ENCODE measurements at regions not wholly inside any gene's neighbourhood (a gene's known extent, or its start where the extent isn't known, plus 50 kb on each side); places are given as distances from the start of the nearest gene placed in this dataset.

DNA sequence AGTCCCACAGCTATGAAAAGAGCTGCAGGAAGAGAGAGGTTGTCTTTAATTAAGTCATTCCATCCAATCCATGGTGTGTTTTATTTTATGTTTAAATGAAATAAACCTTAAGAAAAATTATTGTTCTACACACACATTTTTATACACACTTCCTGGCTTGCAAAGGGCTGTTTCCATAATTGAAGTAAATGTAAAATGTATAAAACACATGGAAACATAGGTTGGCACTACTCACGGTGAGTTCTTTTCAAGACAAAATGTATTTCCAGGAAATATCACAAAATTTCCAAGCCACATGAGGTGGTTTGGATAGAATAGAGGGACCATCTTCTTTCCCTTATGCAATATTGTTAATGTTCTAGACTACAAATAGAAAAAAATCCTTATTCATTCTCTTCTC is 426.8 kb upstream of the USP24 start:
- TF ChIP-seq CTCF (IDR thresholded peaks at IDR 0.05) (no peak), POLR2A (IDR thresholded peaks at IDR 0.05) (no peak)

Measured in testis (tissue), 2 donors.